SK-N-SH treated with all-trans-retinoic acid at 6 μM for 48 hours (cell line): ENCODE measurements at regions not wholly inside any gene's neighbourhood (a gene's known extent, or its start where the extent isn't known, plus 50 kb on each side); places are given as distances from the start of the nearest gene placed in this dataset.

Experiments
- ATAC-seq: fragments of 200-7000 bp; cut with Tn5 transposase; 3 replicates; pipeline ENCODE4 v1.9.1; 2020; ENCODE audit warnings: mild to moderate bottlenecking, moderate library complexity
- ARNTL ChIP-seq: fragments of 450-650 bp; formaldehyde crosslinking; IDR thresholded peaks from 2 replicates; pipeline ENCODE4 v1.5.0; 2020; ENCODE audit warnings: low read depth, mild to moderate bottlenecking, moderate library complexity, borderline replicate concordance
- BACH2 ChIP-seq: fragments of 250-450 bp; sonication (Bioruptor Pico); IDR thresholded peaks from 2 replicates; pipeline ENCODE4 v1.9.0; 2021; ENCODE audit warnings: mild to moderate bottlenecking, borderline replicate concordance
- CREB5 ChIP-seq: fragments of 250-450 bp; sonication (Bioruptor Pico); IDR thresholded peaks from 2 replicates; pipeline ENCODE4 v1.5.1; 2020; ENCODE audit warnings: low read depth, mild to moderate bottlenecking, moderate library complexity
- ESRRG ChIP-seq: fragments of 250-450 bp; sonication (Bioruptor Pico); IDR thresholded peaks from 2 replicates; pipeline ENCODE4 v1.6.1; 2021; ENCODE audit warnings: mild to moderate bottlenecking
- GLIS3 ChIP-seq: fragments of 250-450 bp; sonication (Bioruptor Pico); IDR thresholded peaks from 2 replicates; pipeline ENCODE4 v1.5.0; 2020; ENCODE audit warnings: mild to moderate bottlenecking, moderate library complexity
- ISL1 ChIP-seq: fragments of 250-450 bp; sonication (Bioruptor Pico); IDR thresholded peaks from 2 replicates; pipeline ENCODE4 v2.1.2; 2022; ENCODE audit warnings: mild to moderate bottlenecking, moderate library complexity
- PPARA ChIP-seq: fragments of 250-450 bp; sonication (Bioruptor Pico); IDR thresholded peaks from 2 replicates; pipeline ENCODE4 v1.5.0; 2020; ENCODE audit warnings: mild to moderate bottlenecking, borderline replicate concordance
- RARB ChIP-seq: fragments of 250-450 bp; sonication (Bioruptor Pico); IDR thresholded peaks from 2 replicates; pipeline ENCODE4 v1.8.0; 2021; ENCODE audit warnings: mild to moderate bottlenecking, moderate library complexity
- SNAI2 ChIP-seq: fragments of 250-450 bp; sonication (Bioruptor Pico); IDR thresholded peaks from 2 replicates; pipeline ENCODE4 v1.5.0; 2020; ENCODE audit warnings: mild to moderate bottlenecking, moderate library complexity
- TCF4 ChIP-seq: fragments of 250-450 bp; sonication (Bioruptor Pico); IDR thresholded peaks from 2 replicates; pipeline ENCODE4 v1.8.0; 2021; ENCODE audit warnings: mild to moderate bottlenecking, moderate library complexity, borderline replicate concordance
- ZC3H10 ChIP-seq: fragments of 250-450 bp; sonication (Bioruptor Pico); IDR thresholded peaks from 2 replicates; pipeline ENCODE4 v1.5.1; 2021; ENCODE audit warnings: mild to moderate bottlenecking, moderate library complexity
- ZFP30 ChIP-seq: fragments of 450-650 bp; formaldehyde crosslinking; IDR thresholded peaks from 2 replicates; pipeline ENCODE4 v1.5.0; 2022; ENCODE audit warnings: mild to moderate bottlenecking, moderate library complexity
- ZNF565 ChIP-seq: fragments of 450-650 bp; formaldehyde crosslinking; conservative IDR thresholded peaks from 2 replicates; pipeline ENCODE4 v1.5.0; 2020; ENCODE audit warnings: low read depth, mild to moderate bottlenecking, moderate library complexity
- ZNF70 ChIP-seq: fragments of 450-650 bp; formaldehyde crosslinking; IDR thresholded peaks from 2 replicates; pipeline ENCODE4 v1.5.0; 2020; ENCODE audit warnings: mild to moderate bottlenecking, moderate library complexity
- ZNF8 ChIP-seq: fragments of 450-650 bp; formaldehyde crosslinking; IDR thresholded peaks from 2 replicates; pipeline ENCODE4 v1.5.0; 2020; ENCODE audit warnings: mild to moderate bottlenecking, moderate library complexity
- TF ChIP-seq, protein P1 (sequence below): fragments of 250-450 bp; sonication (Bioruptor Pico); IDR thresholded peaks from 2 replicates; pipeline ENCODE4 v1.5.1; 2021; ENCODE audit warnings: mild to moderate bottlenecking, moderate library complexity
- TF ChIP-seq, protein P2 (sequence below): fragments of 250-450 bp; sonication (Bioruptor Pico); IDR thresholded peaks from 2 replicates; pipeline ENCODE4 v1.8.0; 2021; ENCODE audit warnings: low read depth, mild to moderate bottlenecking, moderate library complexity, borderline replicate concordance

- TF ChIP-seq ISL1 (CRISPR knock-in tag): peak; percentile 42
- no peak for TF ChIP-seq GLIS3 (CRISPR knock-in tag)
- no peak for ATAC-seq
These were observed 316.5 kb downstream of the DIRAS2 start for GRCh38 chr9:90325913-90326653.

DNA sequence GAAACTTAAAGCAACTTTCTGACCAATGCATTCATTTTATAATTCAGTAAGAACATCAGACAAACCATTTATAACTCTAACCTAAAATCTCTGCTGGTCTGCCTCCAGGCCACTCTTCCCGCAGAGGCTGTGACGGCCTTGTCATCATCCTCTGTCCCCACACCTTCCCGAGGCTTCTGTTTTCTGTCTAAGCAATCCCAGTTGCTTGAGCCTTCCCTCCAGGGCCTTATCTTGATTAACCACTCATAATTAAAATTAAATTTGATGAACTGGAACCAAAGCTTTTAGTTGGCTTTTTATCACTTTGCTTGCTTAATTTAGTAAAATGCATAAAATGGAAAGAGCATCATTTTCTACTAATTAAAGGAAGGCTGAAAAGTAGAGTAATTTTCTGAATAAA lies 312.4 kb downstream of the DIRAS2 start:
- no peak for ATAC-seq
- TF ChIP-seq ISL1 (CRISPR knock-in tag): no peak
- TF ChIP-seq TCF4 (CRISPR knock-in tag): peak; percentile 58

GRCh38 chr9:90331826-90332575 lies 310.6 kb downstream of the DIRAS2 start:
- TF ChIP-seq ZNF565 (no peak), CREB5 (CRISPR knock-in tag) (no peak), PPARA (no peak), BACH2 (CRISPR knock-in tag) (no peak), TCF4 (CRISPR knock-in tag) (no peak), RARB (no peak), ZFP30 (CRISPR knock-in tag) (no peak), ARNTL (CRISPR knock-in tag) (no peak), ZC3H10 (no peak), SNAI2 (CRISPR knock-in tag) (no peak)
- TF ChIP-seq, protein P1, sequence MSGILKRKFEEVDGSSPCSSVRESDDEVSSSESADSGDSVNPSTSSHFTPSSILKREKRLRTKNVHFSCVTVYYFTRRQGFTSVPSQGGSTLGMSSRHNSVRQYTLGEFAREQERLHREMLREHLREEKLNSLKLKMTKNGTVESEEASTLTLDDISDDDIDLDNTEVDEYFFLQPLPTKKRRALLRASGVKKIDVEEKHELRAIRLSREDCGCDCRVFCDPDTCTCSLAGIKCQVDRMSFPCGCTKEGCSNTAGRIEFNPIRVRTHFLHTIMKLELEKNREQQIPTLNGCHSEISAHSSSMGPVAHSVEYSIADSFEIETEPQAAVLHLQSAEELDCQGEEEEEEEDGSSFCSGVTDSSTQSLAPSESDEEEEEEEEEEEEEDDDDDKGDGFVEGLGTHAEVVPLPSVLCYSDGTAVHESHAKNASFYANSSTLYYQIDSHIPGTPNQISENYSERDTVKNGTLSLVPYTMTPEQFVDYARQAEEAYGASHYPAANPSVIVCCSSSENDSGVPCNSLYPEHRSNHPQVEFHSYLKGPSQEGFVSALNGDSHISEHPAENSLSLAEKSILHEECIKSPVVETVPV (CRISPR knock-in tag): no peak
- TF ChIP-seq, protein P2, sequence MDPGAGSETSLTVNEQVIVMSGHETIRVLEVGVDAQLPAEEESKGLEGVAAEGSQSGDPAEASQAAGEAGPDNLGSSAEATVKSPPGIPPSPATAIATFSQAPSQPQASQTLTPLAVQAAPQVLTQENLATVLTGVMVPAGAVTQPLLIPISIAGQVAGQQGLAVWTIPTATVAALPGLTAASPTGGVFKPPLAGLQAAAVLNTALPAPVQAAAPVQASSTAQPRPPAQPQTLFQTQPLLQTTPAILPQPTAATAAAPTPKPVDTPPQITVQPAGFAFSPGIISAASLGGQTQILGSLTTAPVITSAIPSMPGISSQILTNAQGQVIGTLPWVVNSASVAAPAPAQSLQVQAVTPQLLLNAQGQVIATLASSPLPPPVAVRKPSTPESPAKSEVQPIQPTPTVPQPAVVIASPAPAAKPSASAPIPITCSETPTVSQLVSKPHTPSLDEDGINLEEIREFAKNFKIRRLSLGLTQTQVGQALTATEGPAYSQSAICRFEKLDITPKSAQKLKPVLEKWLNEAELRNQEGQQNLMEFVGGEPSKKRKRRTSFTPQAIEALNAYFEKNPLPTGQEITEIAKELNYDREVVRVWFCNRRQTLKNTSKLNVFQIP: no peak
- ATAC-seq: no peak

DNA sequence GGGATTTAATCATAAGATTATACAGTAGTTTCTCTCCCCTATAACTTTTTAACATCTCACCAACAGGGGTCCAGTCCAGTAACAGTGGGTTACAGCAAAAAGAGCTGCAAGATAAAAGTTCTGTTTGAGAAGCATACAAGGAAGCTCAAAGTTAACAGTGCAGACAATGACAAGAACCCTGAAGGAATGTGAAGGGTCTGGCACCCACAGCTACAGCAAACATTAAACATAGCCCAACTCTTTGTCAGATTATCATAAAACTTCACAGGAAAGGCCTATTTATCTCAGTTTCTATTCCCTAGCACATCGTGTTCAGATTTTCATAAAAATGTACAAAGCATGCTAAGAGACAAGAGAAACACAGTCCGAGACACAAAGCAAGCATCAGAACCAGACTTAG lies 309.4 kb downstream of the DIRAS2 start:
- peak; percentile 35; the same call in 1 of the 2 replicates for TF ChIP-seq ISL1 (CRISPR knock-in tag)
- no peak for TF ChIP-seq ZNF8

DNA sequence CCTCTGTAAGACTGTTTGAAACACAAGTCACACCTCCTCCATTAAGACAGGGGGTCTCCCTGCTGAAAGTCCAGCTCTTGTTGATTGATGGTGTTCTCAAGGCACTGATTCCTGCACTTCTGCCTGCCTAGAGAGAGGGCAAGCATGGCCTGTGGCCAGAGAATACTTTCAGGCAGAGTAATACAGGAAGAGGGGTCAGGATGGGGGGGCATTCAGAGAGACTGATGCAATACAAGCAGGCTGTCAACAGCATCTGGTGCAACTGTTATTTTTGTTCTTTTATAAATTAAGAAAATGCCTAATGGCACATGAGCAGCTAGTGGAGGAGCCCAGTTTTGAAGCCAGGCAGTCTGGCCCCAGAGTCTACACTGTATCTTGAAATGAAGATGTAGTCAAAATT lies 302.2 kb downstream of the DIRAS2 start:
- TF ChIP-seq ZNF70 (CRISPR knock-in tag) (no peak), ISL1 (CRISPR knock-in tag) (no peak; the same call in 1 of the 2 replicates), TCF4 (CRISPR knock-in tag) (no peak), ARNTL (CRISPR knock-in tag) (no peak)
- TF ChIP-seq, all 23 proteins: peak for 0
- ATAC-seq: no peak

More for the DNA sequence above, 309.4 kb downstream of the DIRAS2 start:
- no peak for ATAC-seq

GRCh38 chr9:90342607-90343006 lies 300.0 kb downstream of the DIRAS2 start:
- no peak for TF ChIP-seq PPARA
- ATAC-seq: no peak

DNA sequence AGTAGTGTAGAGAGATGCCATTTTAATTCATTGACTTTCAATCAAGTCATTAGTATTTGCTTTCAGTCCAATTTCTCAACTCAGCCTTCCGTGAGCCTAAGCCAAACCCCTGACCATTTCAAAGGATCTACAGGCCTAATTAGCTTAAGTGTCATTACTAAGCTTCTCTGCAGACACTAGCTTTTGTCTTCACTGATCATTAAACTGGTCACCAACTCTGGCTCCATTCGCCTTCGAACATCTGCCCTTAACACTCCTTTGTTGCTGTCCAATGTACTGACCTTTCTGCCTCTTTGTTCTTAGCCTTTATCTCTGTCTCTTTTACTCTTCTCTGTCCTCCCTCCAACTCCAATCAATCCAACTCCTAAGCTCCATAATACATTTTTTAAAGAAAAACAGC lies 299.3 kb downstream of the DIRAS2 start:
- ATAC-seq: no peak
- no peak for TF ChIP-seq ESRRG
- no peak for TF ChIP-seq BACH2 (CRISPR knock-in tag)
- TF ChIP-seq RARB: no peak
- TF ChIP-seq, protein P2: no peak
- TF ChIP-seq ZNF565: no peak
- TF ChIP-seq TCF4 (CRISPR knock-in tag): no peak
- no peak for TF ChIP-seq ZNF70 (CRISPR knock-in tag)
- no peak for TF ChIP-seq ZC3H10
- TF ChIP-seq, all 23 proteins: peak for 0
